GM19238 (cell line): ENCODE measurements at regions not wholly inside any gene's neighbourhood (a gene's known extent, or its start where the extent isn't known, plus 50 kb on each side); places are given as distances from the start of the nearest gene placed in this dataset.
"Not testable (repeated sequence)": the region's sequence is repeated elsewhere in the genome, so short reads cannot be mapped to it uniquely, and the experiment has no call there.

Source experiments
- DNase-seq: peaks from one replicate; pipeline ENCODE4 v3.0.0; 2011; ENCODE audit warnings: low spot score; ENCODE audit not compliant: insufficient read length

- not testable (repeated sequence) for DNase-seq
Measured at GRCh38 chr5:98190344-98190743, 583.1 kb upstream of the RGMB start.

- no peak for DNase-seq
Measured at GRCh38 chr5:98193921-98194760, 579.3 kb upstream of the RGMB start.

- no peak for DNase-seq
Measured at GRCh38 chr5:98200726-98201541, 572.5 kb upstream of the RGMB start.

GRCh38 chr5:98204798-98205197 lies 568.7 kb upstream of the RGMB start:
- DNase-seq: no peak

GRCh38 chr5:98205691-98206461 lies 567.6 kb upstream of the RGMB start:
- no peak for DNase-seq

- no peak for DNase-seq
Measured at GRCh38 chr5:98206566-98206965, 566.9 kb upstream of the RGMB start.

GRCh38 chr5:98209418-98209817 lies 564.0 kb upstream of the RGMB start:
- DNase-seq: no peak

GRCh38 chr5:98214240-98215051 lies 559.0 kb upstream of the RGMB start:
- no peak for DNase-seq

GRCh38 chr5:98217138-98217537 lies 556.3 kb upstream of the RGMB start:
- DNase-seq: no peak

GRCh38 chr5:98218838-98219237 lies 554.6 kb upstream of the RGMB start:
- DNase-seq: no peak

- DNase-seq: no peak
Measured at GRCh38 chr5:98227489-98227888, 546.0 kb upstream of the RGMB start.

GRCh38 chr5:98231089-98231488 lies 542.4 kb upstream of the RGMB start:
- no peak for DNase-seq

- DNase-seq: not testable (repeated sequence)
Measured at GRCh38 chr5:98237794-98238193, 535.7 kb upstream of the RGMB start.

- no peak for DNase-seq
Measured at GRCh38 chr5:98243972-98244371, 529.5 kb upstream of the RGMB start.

- no peak for DNase-seq
Measured at GRCh38 chr5:98248949-98249348, 524.5 kb upstream of the RGMB start.

GRCh38 chr5:98258939-98259338 lies 514.5 kb upstream of the RGMB start:
- no peak for DNase-seq

GRCh38 chr5:98259595-98259994 lies 513.9 kb upstream of the RGMB start:
- DNase-seq: no peak

- no peak for DNase-seq
Measured at GRCh38 chr5:98263084-98263483, 510.4 kb upstream of the RGMB start.

GRCh38 chr5:98268162-98268860 lies 505.2 kb upstream of the RGMB start:
- no peak for DNase-seq

- DNase-seq: no peak
Measured at GRCh38 chr5:98275980-98276379, 497.5 kb upstream of the RGMB start.
